Osteocyte (in vitro differentiated cells): ENCODE measurements at regions not wholly inside any gene's neighbourhood (a gene's known extent, or its start where the extent isn't known, plus 50 kb on each side); places are given as distances from the start of the nearest gene placed in this dataset.

ENCODE experiments used
- DNase-seq: peaks from one replicate; pipeline ENCODE4 v3.0.0; 2021; ENCODE audit warnings: mixed read lengths; ENCODE audit not compliant: unreplicated experiment; ENCODE audit errors: extremely low spot score
- H3K27ac Mint-ChIP-seq: one replicate; pipeline ENCODE4 v1.8.0; 2021; ENCODE audit warnings: mild to moderate bottlenecking, mixed read lengths; ENCODE audit not compliant: unreplicated experiment
- H3K27me3 Mint-ChIP-seq: one replicate; pipeline ENCODE4 v1.8.0; 2021; ENCODE audit warnings: mixed read lengths; ENCODE audit not compliant: unreplicated experiment
- H3K36me3 Mint-ChIP-seq: one replicate; pipeline ENCODE4 v1.8.0; 2021; ENCODE audit warnings: mixed read lengths; ENCODE audit not compliant: unreplicated experiment
- H3K4me1 Mint-ChIP-seq: one replicate; pipeline ENCODE4 v1.8.0; 2021; ENCODE audit warnings: mixed read lengths; ENCODE audit not compliant: unreplicated experiment
- H3K4me3 Mint-ChIP-seq: one replicate; pipeline ENCODE4 v1.8.0; 2021; ENCODE audit warnings: mild to moderate bottlenecking, moderate library complexity, mixed read lengths; ENCODE audit not compliant: unreplicated experiment
- H3K9me3 Mint-ChIP-seq: one replicate; pipeline ENCODE4 v1.8.0; 2021; ENCODE audit warnings: mixed read lengths; ENCODE audit not compliant: unreplicated experiment
- TF ChIP-seq, protein P1 (sequence below): fragments of 200-600 bp; sonication (generic); IDR thresholded peaks from 2 replicates; pipeline ENCODE4 v1.5.0; 2021; ENCODE audit warnings: antibody characterized with exemption, mild to moderate bottlenecking, moderate library complexity

DNA sequence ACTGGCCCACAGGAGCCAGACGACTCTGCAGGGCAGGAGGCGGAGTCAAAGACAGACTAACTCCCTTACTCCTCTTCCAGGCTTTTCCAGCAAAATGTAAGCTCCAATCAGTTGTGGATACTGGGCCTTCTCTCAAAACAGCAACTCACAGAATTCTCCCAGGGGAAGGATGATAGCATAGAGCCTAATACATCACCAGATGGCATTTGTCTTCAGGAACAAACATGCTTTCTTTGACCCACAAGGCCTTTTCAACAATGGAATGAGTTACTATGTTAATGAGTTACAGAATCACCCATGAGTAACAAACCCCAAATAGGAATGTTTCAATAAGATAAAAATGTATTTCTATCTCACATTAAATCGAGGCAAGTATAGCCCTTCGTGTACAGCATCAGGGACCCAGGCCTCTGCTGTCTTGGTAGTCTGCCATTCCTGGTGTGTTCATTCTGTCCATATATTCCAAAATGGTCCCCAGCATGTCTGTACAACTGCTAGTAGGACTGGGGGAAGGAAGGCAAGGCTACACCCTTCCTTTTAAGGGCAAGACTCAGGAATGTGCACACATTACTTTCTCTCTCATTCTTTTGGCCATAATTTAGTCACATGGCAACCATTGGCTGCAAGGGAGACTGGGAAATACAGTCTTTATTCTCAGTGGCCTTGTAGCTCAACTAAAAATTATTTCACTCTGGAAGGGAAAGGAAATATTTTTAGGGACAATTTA, 76.4 kb downstream of the BOD1L2 start:
- H3K4me1 Mint-ChIP-seq, result no peaks in the 10 kb centered on the region
- peaks cover 8% of the 10 kb centered on the region for H3K27me3 Mint-ChIP-seq
- no peak overlapping the region for H3K27ac Mint-ChIP-seq
- no peaks in the 10 kb centered on the region for H3K9me3 Mint-ChIP-seq
- no peak for DNase-seq
- no peak overlapping the region for H3K4me3 Mint-ChIP-seq
- TF ChIP-seq, protein P1, sequence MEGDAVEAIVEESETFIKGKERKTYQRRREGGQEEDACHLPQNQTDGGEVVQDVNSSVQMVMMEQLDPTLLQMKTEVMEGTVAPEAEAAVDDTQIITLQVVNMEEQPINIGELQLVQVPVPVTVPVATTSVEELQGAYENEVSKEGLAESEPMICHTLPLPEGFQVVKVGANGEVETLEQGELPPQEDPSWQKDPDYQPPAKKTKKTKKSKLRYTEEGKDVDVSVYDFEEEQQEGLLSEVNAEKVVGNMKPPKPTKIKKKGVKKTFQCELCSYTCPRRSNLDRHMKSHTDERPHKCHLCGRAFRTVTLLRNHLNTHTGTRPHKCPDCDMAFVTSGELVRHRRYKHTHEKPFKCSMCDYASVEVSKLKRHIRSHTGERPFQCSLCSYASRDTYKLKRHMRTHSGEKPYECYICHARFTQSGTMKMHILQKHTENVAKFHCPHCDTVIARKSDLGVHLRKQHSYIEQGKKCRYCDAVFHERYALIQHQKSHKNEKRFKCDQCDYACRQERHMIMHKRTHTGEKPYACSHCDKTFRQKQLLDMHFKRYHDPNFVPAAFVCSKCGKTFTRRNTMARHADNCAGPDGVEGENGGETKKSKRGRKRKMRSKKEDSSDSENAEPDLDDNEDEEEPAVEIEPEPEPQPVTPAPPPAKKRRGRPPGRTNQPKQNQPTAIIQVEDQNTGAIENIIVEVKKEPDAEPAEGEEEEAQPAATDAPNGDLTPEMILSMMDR, result no peak
- no peaks in the 10 kb centered on the region for H3K36me3 Mint-ChIP-seq

DNA sequence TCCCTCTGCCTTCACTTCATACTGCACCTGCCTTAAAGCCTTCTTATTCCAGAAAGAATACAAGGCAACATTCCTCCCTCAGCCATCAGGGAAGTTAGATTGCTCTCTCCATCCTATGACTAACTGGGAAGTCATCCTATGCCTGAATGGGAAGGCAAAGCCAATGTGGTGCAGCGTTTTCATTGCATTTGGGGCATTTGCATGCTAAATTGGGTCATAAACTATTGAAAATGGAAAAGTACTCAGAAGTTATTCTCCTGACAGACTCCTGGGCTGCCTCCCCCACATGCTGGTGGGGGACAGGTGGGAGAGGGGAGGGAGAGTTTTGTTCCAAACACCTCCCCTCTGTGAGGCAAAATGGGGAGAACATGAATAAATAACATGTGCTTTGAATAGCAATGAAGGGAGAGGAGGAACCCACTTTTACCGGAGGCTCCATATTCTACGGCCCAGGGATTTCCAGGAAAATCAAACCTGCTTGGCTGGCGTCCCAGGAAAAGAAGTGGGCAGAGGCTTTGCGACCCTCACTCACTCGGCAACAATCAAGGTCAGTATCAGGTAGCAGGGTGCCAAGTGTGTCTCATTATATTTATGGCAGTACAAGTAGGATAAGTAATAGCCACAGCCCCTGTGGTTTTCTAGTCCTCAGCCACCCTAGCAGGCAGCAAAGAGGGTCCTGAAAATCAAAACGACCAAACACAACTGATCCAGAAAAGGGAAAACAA, 84.1 kb downstream of the BOD1L2 start:
- Mint-ChIP-seq H3K27me3 (peaks cover 2% of the 10 kb centered on the region), H3K4me1 (no peaks in the 10 kb centered on the region), H3K4me3 (no peak overlapping the region), H3K27ac (no peak overlapping the region), H3K9me3 (no peaks in the 10 kb centered on the region), H3K36me3 (no peaks in the 10 kb centered on the region)
- TF ChIP-seq, protein P1, result no peak
- DNase-seq, result no peak

DNA sequence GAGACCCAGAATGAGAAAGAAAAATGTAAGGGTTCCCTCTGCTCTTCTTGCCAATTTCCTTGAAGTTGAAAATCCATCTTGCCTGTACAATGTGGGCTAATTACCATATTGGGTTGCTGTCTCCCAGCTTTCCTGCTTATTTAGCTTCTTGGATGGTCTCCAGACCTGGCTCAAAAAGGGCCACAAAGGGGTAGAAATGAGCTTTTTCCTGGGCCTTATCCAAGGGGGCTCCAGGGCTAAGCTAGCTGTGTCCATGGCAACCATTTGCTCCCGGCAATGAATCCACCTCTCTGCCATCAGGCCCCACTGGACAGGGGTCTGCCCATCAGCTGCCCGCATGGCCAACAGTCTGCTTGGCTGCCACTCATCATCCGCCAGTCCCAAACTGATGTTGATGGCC, 85.0 kb downstream of the BOD1L2 start:
- Mint-ChIP-seq H3K27me3 (peaks cover 2% of the 10 kb centered on the region), H3K9me3 (no peaks in the 10 kb centered on the region), H3K4me1 (no peaks in the 10 kb centered on the region), H3K36me3 (no peaks in the 10 kb centered on the region), H3K4me3 (no peak overlapping the region), H3K27ac (no peak overlapping the region)
- TF ChIP-seq, protein P1, result no peak
- DNase-seq, result no peak

DNA sequence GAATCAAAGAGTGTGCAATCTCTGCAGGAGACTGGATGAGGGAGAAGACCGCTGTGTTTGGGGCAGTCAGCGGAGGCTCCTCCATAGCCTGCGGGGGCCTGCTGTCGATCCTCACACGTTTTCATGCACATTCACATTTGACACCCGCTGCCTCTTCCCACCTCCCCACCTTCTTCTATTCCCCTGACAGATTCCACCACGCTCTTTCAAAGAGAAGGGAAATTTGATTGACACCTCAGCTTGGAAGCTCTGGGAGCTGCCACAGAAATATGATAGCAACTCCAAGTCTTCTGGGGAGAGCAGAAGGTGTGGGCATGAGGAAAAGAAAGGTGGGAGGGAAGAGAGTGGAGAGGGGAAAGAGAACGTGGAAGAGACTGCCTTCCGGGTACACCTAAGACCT, 87.5 kb downstream of the BOD1L2 start:
- no peak overlapping the region for H3K4me3 Mint-ChIP-seq
- H3K27me3 Mint-ChIP-seq, result peaks cover 2% of the 10 kb centered on the region
- no peaks in the 10 kb centered on the region for H3K36me3 Mint-ChIP-seq
- no peak overlapping the region for H3K27ac Mint-ChIP-seq
- no peaks in the 10 kb centered on the region for H3K4me1 Mint-ChIP-seq
- no peaks in the 10 kb centered on the region for H3K9me3 Mint-ChIP-seq
- TF ChIP-seq, protein P1, result no peak
- no peak for DNase-seq

DNA sequence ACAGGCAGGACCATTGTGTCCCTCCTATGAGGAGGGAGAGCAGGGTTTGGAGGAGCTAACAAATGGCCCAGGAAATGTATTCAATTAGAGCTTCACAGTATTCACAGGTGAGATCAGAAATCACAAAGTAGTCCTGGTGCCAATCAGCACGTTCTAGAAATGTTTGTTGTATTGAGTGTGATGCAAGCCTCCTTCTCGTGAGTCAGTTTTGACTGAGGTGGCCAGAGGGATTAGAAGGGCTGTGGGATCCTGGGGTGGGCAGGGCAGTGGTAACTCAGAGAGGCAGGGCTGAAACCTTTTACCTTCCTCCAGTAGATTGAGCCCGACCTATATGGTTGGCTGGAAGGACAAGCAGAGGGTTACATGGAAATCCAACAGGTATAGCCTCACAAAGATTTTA, 95.0 kb downstream of the BOD1L2 start:
- H3K4me3 Mint-ChIP-seq, result no peak overlapping the region
- no peak for DNase-seq
- no peaks in the 10 kb centered on the region for H3K27me3 Mint-ChIP-seq
- no peaks in the 10 kb centered on the region for H3K9me3 Mint-ChIP-seq
- no peaks in the 10 kb centered on the region for H3K4me1 Mint-ChIP-seq
- TF ChIP-seq, protein P1, result no peak
- no peaks in the 10 kb centered on the region for H3K36me3 Mint-ChIP-seq
- H3K27ac Mint-ChIP-seq, result no peak overlapping the region
